HEK293 (cell line): ENCODE measurements at regions not wholly inside any gene's neighbourhood (a gene's known extent, or its start where the extent isn't known, plus 50 kb on each side); places are given as distances from the start of the nearest gene placed in this dataset.

Experiments used
- CTCF ChIA-PET: fragments of 350-600 bp; formaldehyde crosslinking; extraction: SDS; loops from one replicate; lab custom pipeline; 2021; ENCODE audit warnings: antibody characterized with exemption; lab: Yijun Ruan, JAX
- POLR2A ChIA-PET: fragments of 300-600 bp; formaldehyde crosslinking; extraction: SDS; loops from one replicate; lab custom pipeline; 2020; ENCODE audit warnings: antibody characterized with exemption, inconsistent platforms; lab: Yijun Ruan, JAX
- H3K27ac ChIP-seq: fragments of 200-500 bp; sonication (Bioruptor generic); 2 replicates; pipeline ENCODE4 v1.5.1; 2014; ENCODE audit warnings: low read depth, low read length, control low read depth, inconsistent platforms; ENCODE audit errors: extremely low read depth
- H3K36me3 ChIP-seq, 2 experiments: fragments of 200-500 bp in 1 of 2; sonication (Bioruptor generic) in 1 of 2; 1 replicate in 1 of 2; 2 replicates in 1 of 2; pipeline ENCODE4 v1.5.1; 2014 to 2017; ENCODE audit warnings: inconsistent platforms in 2 of 2, low read length in 2 of 2; ENCODE audit not compliant: control insufficient read depth in 2 of 2, insufficient read depth in 1 of 2
- H3K4me1 ChIP-seq: fragments of 200-500 bp; sonication (Bioruptor generic); 2 replicates; pipeline ENCODE4 v1.5.1; 2014; ENCODE audit warnings: mild to moderate bottlenecking, low read length, inconsistent platforms; ENCODE audit not compliant: control insufficient read depth, insufficient read depth
- H3K4me3 ChIP-seq: 2 replicates; pipeline ENCODE4 v1.5.1; 2011; ENCODE audit warnings: low read depth, mild to moderate bottlenecking, control low read depth, low read length, moderate library complexity
- H3K9me3 ChIP-seq: fragments of 200-500 bp; sonication (Bioruptor generic); 2 replicates; pipeline ENCODE4 v1.5.1; 2014; ENCODE audit warnings: low read depth, low read length, inconsistent platforms; ENCODE audit not compliant: control insufficient read depth, insufficient read depth
- BCL11A ChIP-seq: fragments of 450-650 bp; formaldehyde crosslinking; IDR thresholded peaks from 2 replicates; pipeline ENCODE4 v1.5.1; 2016; ENCODE audit warnings: low read depth, missing biosample characterization, missing genetic modification characterization
- GLIS2 ChIP-seq: fragments of 450-650 bp; formaldehyde crosslinking; IDR thresholded peaks from 2 replicates; pipeline ENCODE4 v1.5.1; 2016; ENCODE audit warnings: missing biosample characterization, missing genetic modification characterization
- KLF16 ChIP-seq: fragments of 450-650 bp; formaldehyde crosslinking; IDR thresholded peaks from 2 replicates; pipeline ENCODE4 v1.5.1; 2017; ENCODE audit warnings: missing biosample characterization, missing genetic modification characterization
- PRDM1 ChIP-seq: fragments of 450-650 bp; formaldehyde crosslinking; IDR thresholded peaks from 2 replicates; pipeline ENCODE4; 2016; ENCODE audit warnings: missing biosample characterization, missing genetic modification characterization
- SCRT1 ChIP-seq: fragments of 450-650 bp; formaldehyde crosslinking; IDR thresholded peaks from 2 replicates; pipeline ENCODE4 v1.5.1; 2016; ENCODE audit warnings: missing biosample characterization, missing genetic modification characterization, borderline replicate concordance
- SCRT2 ChIP-seq: fragments of 450-650 bp; formaldehyde crosslinking; IDR thresholded peaks from 2 replicates; pipeline ENCODE4 v1.5.1; 2016; ENCODE audit warnings: missing biosample characterization, missing genetic modification characterization
- TRIM28 ChIP-seq: IDR thresholded peaks from 2 replicates; pipeline ENCODE4 v1.6.1; 2011; ENCODE audit warnings: low read length, control low read depth, borderline replicate concordance
- YY2 ChIP-seq: fragments of 450-650 bp; formaldehyde crosslinking; IDR thresholded peaks from 2 replicates; pipeline ENCODE4 v1.5.1; 2016; ENCODE audit warnings: missing biosample characterization, missing genetic modification characterization
- ZBTB20 ChIP-seq: fragments of 450-650 bp; formaldehyde crosslinking; IDR thresholded peaks from 2 replicates; pipeline ENCODE4 v1.5.1; 2016; ENCODE audit warnings: missing biosample characterization, missing genetic modification characterization
- ZBTB48 ChIP-seq: fragments of 450-650 bp; formaldehyde crosslinking; IDR thresholded peaks from 2 replicates; pipeline ENCODE4 v1.5.1; 2016; ENCODE audit warnings: missing biosample characterization, missing genetic modification characterization
- ZBTB8A ChIP-seq: fragments of 450-650 bp; formaldehyde crosslinking; IDR thresholded peaks from 2 replicates; pipeline ENCODE4 v1.5.1; 2016; ENCODE audit warnings: missing biosample characterization, missing genetic modification characterization
- ZNF112 ChIP-seq: fragments of 450-650 bp; formaldehyde crosslinking; IDR thresholded peaks from 2 replicates; pipeline ENCODE4 v1.5.0; 2017; ENCODE audit warnings: missing biosample characterization, missing genetic modification characterization
- ZNF184 ChIP-seq: fragments of 450-650 bp; IDR thresholded peaks from 2 replicates; pipeline ENCODE4 v1.5.1; 2018; ENCODE audit warnings: missing biosample characterization, mild to moderate bottlenecking, missing genetic modification characterization
- ZNF19 ChIP-seq: fragments of 450-650 bp; formaldehyde crosslinking; IDR thresholded peaks from 2 replicates; pipeline ENCODE4; 2016; ENCODE audit warnings: missing biosample characterization, missing genetic modification characterization, low read depth
- ZNF391 ChIP-seq: fragments of 450-650 bp; formaldehyde crosslinking; IDR thresholded peaks from 2 replicates; pipeline ENCODE4 v1.5.1; 2016; ENCODE audit warnings: low read depth, missing biosample characterization, missing genetic modification characterization, borderline replicate concordance
- ZNF433 ChIP-seq: fragments of 450-650 bp; formaldehyde crosslinking; IDR thresholded peaks from 2 replicates; pipeline ENCODE4 v1.5.1; 2016; ENCODE audit warnings: missing biosample characterization, missing genetic modification characterization, low read depth
- ZNF473 ChIP-seq: fragments of 450-650 bp; formaldehyde crosslinking; IDR thresholded peaks from 2 replicates; pipeline ENCODE4 v1.5.1; 2017; ENCODE audit warnings: missing biosample characterization, missing genetic modification characterization
- ZNF530 ChIP-seq: fragments of 450-650 bp; formaldehyde crosslinking; IDR thresholded peaks from 2 replicates; pipeline ENCODE4 v1.5.1; 2016; ENCODE audit warnings: low read depth, missing biosample characterization, missing genetic modification characterization
- ZNF610 ChIP-seq: fragments of 450-650 bp; formaldehyde crosslinking; IDR thresholded peaks from 2 replicates; pipeline ENCODE4 v1.5.1; 2016; ENCODE audit warnings: missing biosample characterization, missing genetic modification characterization, borderline replicate concordance
- ZNF621 ChIP-seq: fragments of 450-650 bp; formaldehyde crosslinking; IDR thresholded peaks from 2 replicates; pipeline ENCODE4 v1.5.1; 2017; ENCODE audit warnings: missing biosample characterization, missing genetic modification characterization
- ZNF629 ChIP-seq: fragments of 450-650 bp; formaldehyde crosslinking; IDR thresholded peaks from 2 replicates; pipeline ENCODE4 v1.5.1; 2017; ENCODE audit warnings: missing biosample characterization, missing genetic modification characterization
- ZNF654 ChIP-seq: fragments of 450-650 bp; formaldehyde crosslinking; IDR thresholded peaks from 2 replicates; pipeline ENCODE4 v1.5.1; 2016; ENCODE audit warnings: low read depth, missing biosample characterization, missing genetic modification characterization
- ZNF660 ChIP-seq: fragments of 450-650 bp; IDR thresholded peaks from 2 replicates; pipeline ENCODE4 v1.5.1; 2018; ENCODE audit warnings: missing biosample characterization, mild to moderate bottlenecking, missing genetic modification characterization
- ZNF747 ChIP-seq: fragments of 450-650 bp; formaldehyde crosslinking; IDR thresholded peaks from 2 replicates; pipeline ENCODE4 v1.5.1; 2016; ENCODE audit warnings: missing biosample characterization, missing genetic modification characterization
- ZXDB ChIP-seq: fragments of 450-650 bp; formaldehyde crosslinking; IDR thresholded peaks from 2 replicates; pipeline ENCODE4 v1.5.1; 2016; ENCODE audit warnings: missing biosample characterization, missing genetic modification characterization
- TF ChIP-seq, protein P1 (sequence below): fragments of 450-650 bp; formaldehyde crosslinking; IDR thresholded peaks from 2 replicates; pipeline ENCODE4 v1.5.1; 2016; ENCODE audit warnings: missing biosample characterization, missing genetic modification characterization, borderline replicate concordance
- TF ChIP-seq, protein P2 (sequence below): fragments of 450-650 bp; formaldehyde crosslinking; IDR thresholded peaks from 2 replicates; pipeline ENCODE4 v1.5.1; 2016; ENCODE audit warnings: missing biosample characterization, missing genetic modification characterization
- TF ChIP-seq, protein P3 (sequence below): fragments of 450-650 bp; formaldehyde crosslinking; IDR thresholded peaks from 2 replicates; pipeline ENCODE4 v1.5.1; 2016; ENCODE audit warnings: missing biosample characterization, missing genetic modification characterization

DNA sequence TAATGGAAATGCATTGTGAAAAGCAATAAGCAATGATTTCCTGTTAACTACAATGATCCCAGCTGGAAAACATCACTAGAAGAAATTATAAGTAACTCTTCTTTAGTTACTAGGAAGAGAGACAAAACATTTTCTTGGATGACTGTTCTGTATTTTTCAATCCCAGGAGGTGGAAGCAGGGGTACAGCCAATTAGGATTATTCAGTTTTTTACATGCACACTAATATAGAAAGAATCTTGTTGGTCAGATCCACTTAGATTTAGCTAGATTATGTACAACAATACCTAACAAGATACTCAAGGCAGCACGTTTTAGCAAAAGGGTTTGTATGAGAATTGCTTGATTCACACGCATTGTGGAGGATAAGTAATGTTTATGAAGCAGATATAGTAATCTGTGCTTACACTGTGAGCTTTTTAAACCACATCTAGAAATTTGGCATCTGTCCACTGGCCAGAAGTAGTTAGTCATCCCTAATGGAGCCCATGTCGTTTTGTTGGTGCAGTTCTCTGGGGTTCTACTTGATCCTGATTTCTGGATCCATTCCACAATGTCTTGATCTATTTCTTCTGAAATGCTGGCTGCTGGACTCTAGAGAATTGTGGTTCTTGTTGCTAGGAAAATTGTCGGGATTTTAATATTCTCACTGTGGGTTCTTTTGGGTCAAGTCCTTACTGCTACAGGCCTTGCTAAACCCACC is 199.7 kb downstream of the ADCYAP1 start (continued):
- TF ChIP-seq, protein P1, sequence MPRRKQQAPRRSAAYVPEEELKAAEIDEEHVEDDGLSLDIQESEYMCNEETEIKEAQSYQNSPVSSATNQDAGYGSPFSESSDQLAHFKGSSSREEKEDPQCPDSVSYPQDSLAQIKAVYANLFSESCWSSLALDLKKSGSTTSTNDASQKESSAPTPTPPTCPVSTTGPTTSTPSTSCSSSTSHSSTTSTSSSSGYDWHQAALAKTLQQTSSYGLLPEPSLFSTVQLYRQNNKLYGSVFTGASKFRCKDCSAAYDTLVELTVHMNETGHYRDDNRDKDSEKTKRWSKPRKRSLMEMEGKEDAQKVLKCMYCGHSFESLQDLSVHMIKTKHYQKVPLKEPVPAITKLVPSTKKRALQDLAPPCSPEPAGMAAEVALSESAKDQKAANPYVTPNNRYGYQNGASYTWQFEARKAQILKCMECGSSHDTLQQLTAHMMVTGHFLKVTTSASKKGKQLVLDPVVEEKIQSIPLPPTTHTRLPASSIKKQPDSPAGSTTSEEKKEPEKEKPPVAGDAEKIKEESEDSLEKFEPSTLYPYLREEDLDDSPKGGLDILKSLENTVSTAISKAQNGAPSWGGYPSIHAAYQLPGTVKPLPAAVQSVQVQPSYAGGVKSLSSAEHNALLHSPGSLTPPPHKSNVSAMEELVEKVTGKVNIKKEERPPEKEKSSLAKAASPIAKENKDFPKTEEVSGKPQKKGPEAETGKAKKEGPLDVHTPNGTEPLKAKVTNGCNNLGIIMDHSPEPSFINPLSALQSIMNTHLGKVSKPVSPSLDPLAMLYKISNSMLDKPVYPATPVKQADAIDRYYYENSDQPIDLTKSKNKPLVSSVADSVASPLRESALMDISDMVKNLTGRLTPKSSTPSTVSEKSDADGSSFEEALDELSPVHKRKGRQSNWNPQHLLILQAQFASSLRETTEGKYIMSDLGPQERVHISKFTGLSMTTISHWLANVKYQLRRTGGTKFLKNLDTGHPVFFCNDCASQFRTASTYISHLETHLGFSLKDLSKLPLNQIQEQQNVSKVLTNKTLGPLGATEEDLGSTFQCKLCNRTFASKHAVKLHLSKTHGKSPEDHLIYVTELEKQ (tag by site-specific recombination), result no peak
- TF ChIP-seq ZNF112 (tag by site-specific recombination) (no peak), SCRT1 (tag by site-specific recombination) (no peak), ZXDB (tag by site-specific recombination) (no peak), KLF16 (no peak), ZNF391 (tag by site-specific recombination) (no peak), TRIM28 (no peak), ZBTB48 (tag by site-specific recombination) (no peak), ZNF610 (tag by site-specific recombination) (no peak), ZNF747 (tag by site-specific recombination) (no peak)

DNA sequence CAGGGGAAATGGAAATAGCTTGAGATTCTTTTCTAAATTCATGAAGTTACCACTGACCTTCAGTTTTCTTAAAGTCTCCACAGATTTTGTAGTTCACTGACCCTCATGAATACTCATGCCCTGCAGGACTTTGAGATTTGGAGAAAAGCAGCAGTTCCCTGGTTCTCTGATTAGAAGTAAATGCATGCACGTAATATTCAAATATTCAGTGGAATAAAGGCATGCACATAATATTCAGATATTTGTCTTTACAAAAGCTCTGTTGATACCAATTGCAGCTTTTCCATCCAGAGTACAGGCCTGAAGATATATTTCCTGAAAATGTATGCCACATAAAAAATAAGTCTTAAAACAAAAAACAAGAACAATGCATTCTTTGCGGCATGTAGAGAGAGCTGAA is 219.8 kb downstream of the ADCYAP1 start:
- H3K4me1 ChIP-seq, result no peaks in the 10 kb centered on the region
- no peaks in the 10 kb centered on the region for H3K36me3 ChIP-seq
- ChIA-PET POLR2A (no interaction called here), CTCF (no interaction called here)
- no peaks in the 10 kb centered on the region for H3K9me3 ChIP-seq
- no peak overlapping the region for H3K4me3 ChIP-seq
- no peak for TF ChIP-seq SCRT2 (tag by site-specific recombination)
- TF ChIP-seq YY2, result no peak
- TF ChIP-seq ZNF473 (tag by site-specific recombination), result no peak
- no peak for TF ChIP-seq ZBTB8A
- TF ChIP-seq ZBTB20 (tag by site-specific recombination), result no peak
- H3K27ac ChIP-seq, result no peak overlapping the region

DNA sequence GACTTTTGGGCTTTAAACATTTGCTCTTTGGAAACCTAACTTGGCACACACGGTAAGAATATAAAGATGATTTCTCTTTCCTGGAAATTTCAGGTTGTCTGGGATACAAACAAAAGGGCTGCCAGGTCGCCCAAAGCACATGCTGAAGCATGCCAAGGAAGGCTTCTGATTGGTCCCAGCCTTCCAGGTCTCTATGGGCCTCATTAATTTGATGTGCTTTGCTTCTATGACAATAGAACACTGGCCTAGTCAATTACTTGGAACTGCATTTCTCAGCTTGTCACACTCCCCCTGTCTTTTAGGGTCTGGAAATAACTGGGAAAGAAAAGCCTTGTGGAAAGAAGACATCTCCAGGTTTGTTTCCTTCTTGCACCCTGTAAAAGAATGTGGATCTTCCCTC is 228.9 kb downstream of the ADCYAP1 start:
- POLR2A ChIA-PET, result no interaction called here

DNA sequence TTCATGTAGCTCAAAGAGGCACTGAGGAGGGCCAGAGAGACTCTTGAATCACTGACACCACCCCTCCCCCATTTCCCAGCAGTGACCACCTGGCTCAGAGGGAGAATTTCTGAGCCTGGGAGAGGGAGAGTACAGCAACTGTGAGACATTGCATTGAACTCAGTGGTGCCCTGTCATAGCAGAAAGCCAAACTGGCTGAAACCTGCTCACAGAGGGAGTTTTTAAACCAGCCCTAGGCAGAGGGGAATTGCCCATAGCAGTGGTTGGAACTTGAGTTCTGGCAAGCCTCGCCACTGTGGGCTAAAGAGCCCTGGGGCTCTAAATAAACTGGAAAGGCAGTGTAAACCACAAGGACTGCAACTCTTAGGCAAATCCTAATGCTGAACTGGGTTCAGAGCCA is 243.1 kb downstream of the ADCYAP1 start:
- Histone ChIP-seq H3K36me3 (no peaks in the 10 kb centered on the region), H3K27ac (no peak overlapping the region), H3K4me3 (no peak overlapping the region), H3K4me1 (no peaks in the 10 kb centered on the region)
- CTCF ChIA-PET, result no interaction called here
- no peak for TF ChIP-seq ZNF654 (tag by site-specific recombination)
- TF ChIP-seq, protein P2, sequence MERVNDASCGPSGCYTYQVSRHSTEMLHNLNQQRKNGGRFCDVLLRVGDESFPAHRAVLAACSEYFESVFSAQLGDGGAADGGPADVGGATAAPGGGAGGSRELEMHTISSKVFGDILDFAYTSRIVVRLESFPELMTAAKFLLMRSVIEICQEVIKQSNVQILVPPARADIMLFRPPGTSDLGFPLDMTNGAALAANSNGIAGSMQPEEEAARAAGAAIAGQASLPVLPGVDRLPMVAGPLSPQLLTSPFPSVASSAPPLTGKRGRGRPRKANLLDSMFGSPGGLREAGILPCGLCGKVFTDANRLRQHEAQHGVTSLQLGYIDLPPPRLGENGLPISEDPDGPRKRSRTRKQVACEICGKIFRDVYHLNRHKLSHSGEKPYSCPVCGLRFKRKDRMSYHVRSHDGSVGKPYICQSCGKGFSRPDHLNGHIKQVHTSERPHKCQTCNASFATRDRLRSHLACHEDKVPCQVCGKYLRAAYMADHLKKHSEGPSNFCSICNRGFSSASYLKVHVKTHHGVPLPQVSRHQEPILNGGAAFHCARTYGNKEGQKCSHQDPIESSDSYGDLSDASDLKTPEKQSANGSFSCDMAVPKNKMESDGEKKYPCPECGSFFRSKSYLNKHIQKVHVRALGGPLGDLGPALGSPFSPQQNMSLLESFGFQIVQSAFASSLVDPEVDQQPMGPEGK (tag by site-specific recombination), result no peak
- no peak for TF ChIP-seq GLIS2 (tag by site-specific recombination)
- TF ChIP-seq PRDM1 (tag by site-specific recombination), result no peak
- no peak for TF ChIP-seq ZNF530 (tag by site-specific recombination)
- TF ChIP-seq ZNF433 (tag by site-specific recombination), result no peak
- TF ChIP-seq ZNF184, result no peak
- TF ChIP-seq ZNF629 (tag by site-specific recombination), result no peak
- no peak for TF ChIP-seq ZNF19
- TF ChIP-seq ZNF621 (tag by site-specific recombination), result no peak
- TF ChIP-seq, all 188 proteins: peak for 0
- H3K9me3 ChIP-seq, result no peaks in the 10 kb centered on the region
- POLR2A ChIA-PET, result no interaction called here

More for the DNA sequence above, 228.9 kb downstream of the ADCYAP1 start:
- Histone ChIP-seq H3K36me3 (no peaks in the 10 kb centered on the region), H3K27ac (no peak overlapping the region), H3K9me3 (no peaks in the 10 kb centered on the region; the same call in 1 of the 2 replicates), H3K4me3 (no peak overlapping the region), H3K4me1 (no peaks in the 10 kb centered on the region)
- TF ChIP-seq, protein P3, sequence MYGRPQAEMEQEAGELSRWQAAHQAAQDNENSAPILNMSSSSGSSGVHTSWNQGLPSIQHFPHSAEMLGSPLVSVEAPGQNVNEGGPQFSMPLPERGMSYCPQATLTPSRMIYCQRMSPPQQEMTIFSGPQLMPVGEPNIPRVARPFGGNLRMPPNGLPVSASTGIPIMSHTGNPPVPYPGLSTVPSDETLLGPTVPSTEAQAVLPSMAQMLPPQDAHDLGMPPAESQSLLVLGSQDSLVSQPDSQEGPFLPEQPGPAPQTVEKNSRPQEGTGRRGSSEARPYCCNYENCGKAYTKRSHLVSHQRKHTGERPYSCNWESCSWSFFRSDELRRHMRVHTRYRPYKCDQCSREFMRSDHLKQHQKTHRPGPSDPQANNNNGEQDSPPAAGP (tag by site-specific recombination), result no peak
- TF ChIP-seq ZNF660 (no peak), BCL11A (tag by site-specific recombination) (no peak)
- CTCF ChIA-PET, result interaction anchor here (0.7 kb wide), 1 partner anchor 246 kb away, joined by 3 read pairs; no protein-coding TSS in a partner anchor
